H1 (cell line): ENCODE measurements at regions not wholly inside any gene's neighbourhood (a gene's known extent, or its start where the extent isn't known, plus 50 kb on each side); places are given as distances from the start of the nearest gene placed in this dataset.

Experiments used
- CTCF ChIA-PET: fragments of 300-600 bp; sonication (Branson Sonifier 250); formaldehyde crosslinking; loops from one replicate; lab custom pipeline; 2021; ENCODE audit not compliant: partially characterized antibody; lab: Charles Lee
- POLR2A ChIA-PET: fragments of 300-600 bp; sonication (Branson Sonifier 250); formaldehyde crosslinking; loops from one replicate; lab custom pipeline; 2021; ENCODE audit warnings: inconsistent platforms; ENCODE audit not compliant: partially characterized antibody; lab: Charles Lee
- DNase-seq, 2 experiments: peaks; one replicate each; pipeline versions ENCODE4 v3.0.0 to v3.0.0-alpha.2; 2010 to 2022; ENCODE audit warnings: low spot score in 2 of 2, low read depth in 1 of 2, mixed read lengths in 1 of 2
- FAIRE-seq: peaks from 2 replicates; lab custom pipeline; 2011; peaks lifted over from hg19 to GRCh38; lab: Jason Lieb, UNC
- H2AFZ ChIP-seq: 2 replicates; pipeline ENCODE4 v1.8.1; 2012; ENCODE audit warnings: low read length, inconsistent platforms
- H2AK5ac ChIP-seq: 2 replicates; pipeline ENCODE4 v1.6.1; 2013; ENCODE audit warnings: low read depth, low read length
- H2BK120ac ChIP-seq: replicated peaks from 2 replicates; pipeline ENCODE3; 2013; ENCODE audit warnings: low read depth, low read length, inconsistent platforms
- H2BK12ac ChIP-seq: 2 replicates; pipeline ENCODE4 v1.6.1; 2013; ENCODE audit warnings: low read depth, low read length
- H2BK15ac ChIP-seq: 2 replicates; pipeline ENCODE4 v1.6.1; 2013; ENCODE audit warnings: low read length
- H2BK20ac ChIP-seq: 2 replicates; pipeline ENCODE4 v1.6.1; 2013; ENCODE audit warnings: low read length
- H2BK5ac ChIP-seq: 2 replicates; pipeline ENCODE4 v1.6.1; 2013; ENCODE audit warnings: low read depth, low read length
- H3K14ac ChIP-seq: 2 replicates; pipeline ENCODE4 v1.6.1; 2013; ENCODE audit warnings: inconsistent platforms; ENCODE audit not compliant: insufficient read length
- H3K18ac ChIP-seq: 2 replicates; pipeline ENCODE4 v1.6.1; 2013; ENCODE audit warnings: low read length; ENCODE audit errors: extremely low read depth
- H3K23ac ChIP-seq: 2 replicates; pipeline ENCODE4 v1.6.1; 2013; ENCODE audit warnings: inconsistent platforms; ENCODE audit not compliant: insufficient read length
- H3K23me2 ChIP-seq: 2 replicates; pipeline ENCODE4 v1.6.1; 2013; ENCODE audit warnings: low read depth, low read length
- H3K27ac ChIP-seq: 2 replicates; pipeline ENCODE4 v1.6.1; 2011; ENCODE audit warnings: low read depth, low read length, inconsistent platforms
- H3K27me3 ChIP-seq, 4 experiments: replicated peaks in 1 of 4; 1 replicate in 1 of 4; 2 replicates in 3 of 4; pipeline versions ENCODE4 v1.6.1 to v1.8.1; 2011 to 2013; ENCODE audit warnings: low read length in 3 of 4, mild to moderate bottlenecking in 3 of 4, inconsistent platforms in 2 of 4, mixed read lengths in 2 of 4, moderate library complexity in 1 of 4; ENCODE audit not compliant: control insufficient read depth in 3 of 4, insufficient read depth in 3 of 4; ENCODE audit errors: extremely low read depth in 1 of 4
- H3K36me3 ChIP-seq, 4 experiments: 2 replicates each; pipeline versions ENCODE4 v1.6.1 to v1.8.1; 2011 to 2013; ENCODE audit warnings: mild to moderate bottlenecking in 4 of 4, low read length in 3 of 4, moderate library complexity in 2 of 4, control low read depth in 1 of 4, inconsistent platforms in 1 of 4; ENCODE audit not compliant: insufficient read depth in 4 of 4, control insufficient read depth in 2 of 4
- H3K4ac ChIP-seq: replicated peaks from 2 replicates; pipeline ENCODE3; 2013; ENCODE audit warnings: low read length, low read depth, mixed read lengths, inconsistent platforms; ENCODE audit not compliant: insufficient read length
- H3K4me1 ChIP-seq, 4 experiments: replicated peaks in 1 of 4; 1 replicate in 1 of 4; 2 replicates in 3 of 4; pipeline versions ENCODE4 v1.6.1 to v1.8.1; 2011 to 2013; ENCODE audit warnings: low read length in 3 of 4, inconsistent platforms in 2 of 4, mixed read lengths in 1 of 4; ENCODE audit not compliant: insufficient read depth in 4 of 4, control insufficient read depth in 3 of 4
- H3K4me2 ChIP-seq, 2 experiments: 2 replicates each; pipeline versions ENCODE4 v1.6.1 to v1.8.1; 2011 to 2013; ENCODE audit warnings: low read depth in 2 of 2, low read length in 2 of 2, control low read depth in 1 of 2, inconsistent platforms in 1 of 2, mild to moderate bottlenecking in 1 of 2; ENCODE audit not compliant: insufficient read depth in 1 of 2
- H3K4me3 ChIP-seq, 4 experiments: fragments of 200-600, 300-600 bp in 1 of 4; sonication (generic), shearing (Covaris generic), sonication (Bioruptor Twin) in 1 of 4; 2 replicates each; pipeline versions ENCODE4 v1.5.1 to v1.8.1; 2011 to 2016; ENCODE audit warnings: low read length in 4 of 4, low read depth in 3 of 4, control low read depth in 2 of 4, inconsistent platforms in 2 of 4, mild to moderate bottlenecking in 2 of 4, mixed read lengths in 1 of 4, moderate library complexity in 1 of 4; ENCODE audit not compliant: insufficient read depth in 2 of 4; ENCODE audit errors: extremely low read depth in 1 of 4
- H3K56ac ChIP-seq: replicated peaks from 2 replicates; pipeline ENCODE3; 2013; ENCODE audit warnings: low read depth, mild to moderate bottlenecking, mixed read lengths, low read length, inconsistent platforms; ENCODE audit not compliant: insufficient read length
- H3K79me1 ChIP-seq: 2 replicates; pipeline ENCODE4 v1.6.1; 2013; ENCODE audit warnings: low read depth, low read length, control low read depth
- H3K79me2 ChIP-seq, 2 experiments: 2 replicates each; pipeline versions ENCODE4 v1.6.1 to v1.8.1; 2012 to 2013; ENCODE audit warnings: low read length in 2 of 2, mild to moderate bottlenecking in 2 of 2, inconsistent platforms in 1 of 2; ENCODE audit not compliant: insufficient read depth in 2 of 2, control insufficient read depth in 1 of 2
- H3K9ac ChIP-seq, 4 experiments: replicated peaks in 1 of 4; 1 replicate in 1 of 4; 2 replicates in 3 of 4; pipeline versions ENCODE4 v1.6.1 to v1.8.1; 2011 to 2013; ENCODE audit warnings: low read depth in 3 of 4, low read length in 3 of 4, control low read depth in 2 of 4, mild to moderate bottlenecking in 2 of 4, moderate library complexity in 2 of 4, inconsistent platforms in 1 of 4; ENCODE audit errors: extremely low read depth in 1 of 4
- H3K9me3 ChIP-seq, 2 experiments: 2 replicates each; pipeline versions ENCODE4 v1.6.1 to v1.8.1; 2012 to 2013; ENCODE audit warnings: mild to moderate bottlenecking in 2 of 2, moderate library complexity in 2 of 2, control low read depth in 1 of 2, inconsistent platforms in 1 of 2, low read depth in 1 of 2, low read length in 1 of 2, mixed read lengths in 1 of 2; ENCODE audit not compliant: insufficient read depth in 2 of 2
- H4K20me1 ChIP-seq, 2 experiments: replicated peaks in 1 of 2; 2 replicates each; pipeline versions ENCODE3 to v1.8.1; 2011 to 2013; ENCODE audit warnings: inconsistent platforms in 2 of 2, low read length in 2 of 2, mild to moderate bottlenecking in 1 of 2; ENCODE audit not compliant: insufficient read depth in 2 of 2, control insufficient read depth in 1 of 2
- H4K5ac ChIP-seq: 2 replicates; pipeline ENCODE4 v1.6.1; 2013; ENCODE audit warnings: low read length, low read depth, mixed read lengths, inconsistent platforms; ENCODE audit not compliant: insufficient read length
- H4K8ac ChIP-seq: 2 replicates; pipeline ENCODE4 v1.8.0; 2013; ENCODE audit warnings: mild to moderate bottlenecking, moderate library complexity, low read length, inconsistent platforms; ENCODE audit not compliant: insufficient read depth; ENCODE audit errors: extremely low read depth
- H4K91ac ChIP-seq: replicated peaks from 2 replicates; pipeline ENCODE3; 2013; ENCODE audit warnings: low read length, mixed read lengths, inconsistent platforms; ENCODE audit not compliant: insufficient read length
- BCL11A ChIP-seq, 2 experiments: IDR thresholded peaks; one replicate each; pipeline ENCODE4 v1.6.1; 2011; ENCODE audit warnings: low read depth in 2 of 2, low read length in 2 of 2, mild to moderate bottlenecking in 2 of 2
- CHD1 ChIP-seq: IDR thresholded peaks from 2 replicates; pipeline ENCODE4 v1.6.1; 2012; ENCODE audit warnings: low read depth, low read length, improper control_type of control experiment
- GABPA ChIP-seq: IDR thresholded peaks from 2 replicates; pipeline ENCODE4 v1.6.1; 2011; ENCODE audit warnings: mild to moderate bottlenecking, low read length, moderate library complexity, borderline replicate concordance; ENCODE audit not compliant: insufficient read depth
- KDM5A ChIP-seq: fragments of 200-600 bp; IDR thresholded peaks from 2 replicates; pipeline ENCODE4 v1.7.1; 2012; ENCODE audit warnings: mild to moderate bottlenecking, low read length, inconsistent platforms, mixed read lengths
- PHF8 ChIP-seq: fragments of 200-600 bp; sonication (generic); conservative IDR thresholded peaks from 2 replicates; pipeline ENCODE4 v1.7.1; 2012; ENCODE audit warnings: low read depth, mild to moderate bottlenecking, inconsistent platforms, low read length, moderate library complexity
- RNF2 ChIP-seq: fragments of 200-900, 300-1000 bp; sonication (generic); IDR thresholded peaks from 2 replicates; pipeline ENCODE4 v1.7.1; 2016; ENCODE audit warnings: borderline replicate concordance, low read depth, mild to moderate bottlenecking, antibody characterized with exemption, low read length; ENCODE audit not compliant: poor library complexity, severe bottlenecking; ENCODE audit errors: missing control alignments
- SIX5 ChIP-seq: IDR thresholded peaks from 2 replicates; pipeline ENCODE4 v1.6.1; 2011; ENCODE audit warnings: mild to moderate bottlenecking, low read depth, low read length
- TCF12 ChIP-seq: IDR thresholded peaks from 2 replicates; pipeline ENCODE4 v1.6.1; 2011; ENCODE audit warnings: low read depth, mild to moderate bottlenecking, low read length
- ZNF274 ChIP-seq: IDR thresholded peaks from 2 replicates; pipeline ENCODE4 v1.7.0; 2012; ENCODE audit warnings: low read length, borderline replicate concordance; ENCODE audit errors: extremely low read depth
- WGBS, 2 experiments: shearing (Covaris generic) in 1 of 2; methylation state at CpG; one replicate each; pipeline versions ENCODE4 v1.1.6 to v1.1.7; 2013 to 2015; ENCODE audit warnings: low lambda C conversion rate in 2 of 2, mixed read lengths in 2 of 2, inconsistent platforms in 1 of 2, low coverage in 1 of 2, missing lambda C conversion rate in 1 of 2; ENCODE audit not compliant: insufficient replicate concordance in 2 of 2, insufficient coverage in 1 of 2, insufficient read length in 1 of 2; ENCODE audit errors: extremely low coverage in 1 of 2, missing lambda C conversion rate in 1 of 2; 5-methylcytosine and 5-hydroxymethylcytosine counted together

DNA sequence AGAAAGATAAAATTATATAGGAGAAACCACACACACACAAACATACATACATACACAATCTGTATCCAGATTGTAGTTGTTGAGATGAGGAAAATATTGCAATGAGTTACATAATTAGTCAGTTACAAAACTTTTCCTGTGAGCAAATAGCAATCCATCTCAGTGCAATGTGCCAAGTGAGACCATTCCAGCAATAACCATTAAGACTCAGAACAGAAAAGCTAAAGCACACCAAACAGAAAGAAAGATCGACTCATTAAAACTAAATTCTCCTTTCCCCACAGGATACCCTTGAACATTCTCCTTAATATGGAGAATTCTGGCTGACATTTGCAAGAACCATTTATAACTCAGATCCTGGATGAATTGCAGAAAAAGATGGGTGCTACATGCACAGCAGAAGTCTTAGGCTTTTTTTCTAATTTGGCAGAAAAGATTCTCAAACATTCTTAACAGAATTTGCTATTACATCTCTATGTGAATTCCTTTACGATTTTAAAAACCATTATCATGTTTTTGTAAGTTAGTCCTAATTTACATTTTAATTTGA lies 1341.2 kb upstream of the SPRY2 start:
- Histone ChIP-seq H4K91ac (no peak overlapping the region), H3K9ac (no peak overlapping the region), H3K4ac (no peak overlapping the region), H3K4me3 (no peak overlapping the region), H2BK15ac (no peak overlapping the region), H2BK5ac (no peak overlapping the region), H3K27me3 (no peaks in the 10 kb centered on the region), H2BK12ac (no peak overlapping the region), H3K79me1 (no peaks in the 10 kb centered on the region), H2BK20ac (no peak overlapping the region), H3K14ac (no peak overlapping the region), H2AFZ (no peak overlapping the region), H3K4me2 (no peak overlapping the region), H4K8ac (no peak overlapping the region), H3K9me3 (peaks cover 0 to 4% of the 10 kb centered on the region in 2 experiments; a peak in 1 of 4 replicates), H4K20me1 (no peaks in the 10 kb centered on the region), H3K56ac (no peak overlapping the region), H2BK120ac (no peak overlapping the region), H3K36me3 (0 out of 8 replicates have a peak, but pooled peaks cover 0 to 3% (median 0%) of the 10 kb centered on the region in 4 experiments), H3K27ac (no peak overlapping the region)
- FAIRE-seq, result no peak
- 85% methylated on average over 2 of the region's 2 CpGs; no CpG with 5 or more reads in 1 of the 2 experiments for WGBS, 2 experiments
- CTCF ChIA-PET, result no interaction called here
- TF ChIP-seq GABPA (no peak), TCF12 (no peak), PHF8 (no peak), SIX5 (no peak), RNF2 (no peak), CHD1 (no peak), KDM5A (no peak), BCL11A (IDR thresholded peaks at IDR 0.05; ENCODE audit: low read depth in 2 of 2, low read length in 2 of 2) (no peak), ZNF274 (no peak)
- TF ChIP-seq, all 59 proteins: peak for 0
- H3K79me2 ChIP-seq, result no peaks in the 10 kb centered on the region
- no peak for DNase-seq
- no peak overlapping the region for H3K18ac ChIP-seq
- H3K4me1 ChIP-seq, result no peaks in the 10 kb centered on the region
- H3K23ac ChIP-seq, result no peak overlapping the region
- no peaks in the 10 kb centered on the region for H3K23me2 ChIP-seq
- H4K5ac ChIP-seq, result no peak overlapping the region
- POLR2A ChIA-PET, result no interaction called here
- no peak overlapping the region for H2AK5ac ChIP-seq
